ENCODE measurements at regions not wholly inside any gene's neighbourhood (a gene's known extent, or its start where the extent isn't known, plus 50 kb on each side); places are given as distances from the start of the nearest gene placed in this dataset.

DNA sequence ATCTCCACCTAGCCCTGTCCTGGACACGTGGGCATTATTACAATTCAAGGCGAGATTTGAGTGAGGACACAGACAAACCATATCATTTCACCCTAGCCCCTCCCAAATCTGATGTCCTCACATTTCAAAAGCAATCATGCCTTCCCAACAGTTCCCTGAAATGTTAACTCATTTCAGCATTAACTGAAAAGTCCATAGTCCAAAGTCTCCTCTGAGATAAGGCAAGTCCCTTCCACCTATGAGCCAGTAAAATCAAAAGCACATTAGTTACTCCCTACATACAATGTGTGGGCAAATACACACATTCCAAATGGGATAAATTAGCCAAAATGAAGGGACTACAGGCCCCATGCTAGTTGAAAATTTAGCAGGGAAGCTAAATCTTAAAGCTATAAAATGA lies 546.0 kb upstream of the LMO3 start:
- no peak for TF ChIP-seq POLR2AphosphoS5 (IDR thresholded peaks at IDR 0.05; ENCODE audit: low read depth, low read length)
- TF ChIP-seq TAF1 (IDR thresholded peaks at IDR 0.05; ENCODE audit: borderline replicate concordance, low read depth, low read length) = no peak
- TF ChIP-seq POLR2A (IDR thresholded peaks at IDR 0.05; ENCODE audit: low read depth, low read length) = no peak

Measured in GM12892 (cell line).